Inflammatory macrophage (primary cell): ENCODE measurements at regions not wholly inside any gene's neighbourhood (a gene's known extent, or its start where the extent isn't known, plus 50 kb on each side); places are given as distances from the start of the nearest gene placed in this dataset.

Experiments
- DNase-seq, 2 donors: peaks; one replicate each; pipeline ENCODE4 v3.0.0-alpha.2; 2020 to 2022

- DNase-seq, result no peak
These were observed 69.5 kb upstream of the GLS start for GRCh38 chr2:190810981-190811587.

GRCh38 chr2:190811811-190812210 lies 68.8 kb upstream of the GLS start:
- DNase-seq, result no peak

GRCh38 chr2:190812506-190813294 lies 67.9 kb upstream of the GLS start:
- no peak for DNase-seq

DNA sequence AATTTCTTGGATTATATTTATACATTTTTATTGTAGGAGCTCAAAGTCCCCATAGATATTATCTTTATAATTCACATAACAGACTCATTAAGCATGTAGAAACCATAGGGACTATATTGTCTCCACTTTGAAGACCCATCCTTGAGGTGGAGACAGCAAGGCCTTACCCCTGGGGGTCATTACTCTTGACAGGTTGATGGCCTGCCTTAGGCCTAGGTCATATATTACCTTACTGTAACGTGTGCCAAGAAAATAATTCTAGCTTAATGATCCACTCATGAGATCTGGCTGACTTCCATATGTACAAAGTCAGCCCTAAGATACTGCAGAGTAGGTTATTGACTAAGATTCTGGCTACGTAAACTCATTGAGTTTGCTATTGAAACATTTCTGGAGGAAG lies 65.4 kb upstream of the GLS start:
- no peak for DNase-seq

DNA sequence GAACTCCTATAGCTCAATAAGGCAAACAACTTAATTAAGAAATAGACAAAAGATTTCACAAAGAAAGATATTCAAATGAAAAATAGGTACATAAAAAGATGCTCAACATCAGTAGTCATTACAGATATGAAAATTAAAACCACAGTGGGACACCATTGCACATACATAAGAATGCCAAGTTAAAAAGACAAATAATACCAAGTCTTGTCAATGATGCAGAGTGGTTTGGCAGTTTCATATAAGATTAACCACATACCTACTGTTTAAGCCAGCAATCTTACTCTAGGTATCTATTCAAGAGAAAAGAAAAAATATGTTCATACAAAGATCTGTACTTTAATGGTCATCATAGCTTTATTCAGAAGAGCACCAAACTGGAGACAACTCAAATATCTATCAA lies 63.5 kb upstream of the GLS start:
- no peak for DNase-seq

DNA sequence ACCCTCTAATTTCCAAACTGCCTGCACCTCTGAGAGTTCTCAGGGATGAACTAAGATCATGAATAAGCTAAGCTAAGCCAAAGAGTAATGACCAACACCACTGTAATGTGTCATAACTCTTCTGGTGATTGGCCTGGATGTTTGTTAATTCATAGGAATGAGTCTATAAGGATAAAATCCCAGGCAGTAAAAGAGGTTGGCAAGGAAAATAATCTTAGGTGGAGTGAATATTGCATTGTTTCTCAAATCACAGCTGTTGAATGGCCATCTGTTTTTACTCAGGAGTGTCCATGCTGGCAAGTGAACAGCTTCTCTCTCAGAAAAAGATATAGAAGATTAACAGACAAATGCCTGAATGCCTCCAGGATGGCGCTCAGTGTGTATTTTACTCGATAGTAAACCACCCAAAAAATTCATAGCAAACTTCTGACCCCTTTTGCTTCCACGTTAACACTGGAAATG lies 60.8 kb upstream of the GLS start:
- no peak for DNase-seq

- DNase-seq, result no peak
These were observed 60.2 kb upstream of the GLS start for GRCh38 chr2:190820416-190820815.

- DNase-seq, result no peak
These were observed 58.6 kb upstream of the GLS start for GRCh38 chr2:190822043-190822442.

GRCh38 chr2:190827720-190828119 lies 52.9 kb upstream of the GLS start:
- DNase-seq, result no peak

GRCh38 chr2:190829642-190830041 lies 51.0 kb upstream of the GLS start:
- no peak for DNase-seq
